PC-3 (cell line): ENCODE measurements at regions not wholly inside any gene's neighbourhood (a gene's known extent, or its start where the extent isn't known, plus 50 kb on each side); places are given as distances from the start of the nearest gene placed in this dataset.

Experiments used
- ATAC-seq: fragments of 200-7000 bp; cut with Tn5 transposase; 2 replicates; pipeline ENCODE4 v1.9.1; 2020; ENCODE audit warnings: mild to moderate bottlenecking, moderate library complexity
- BruUV-seq: library from RNA; stranded (reverse); fragments of 400-500 nt; replicated peaks from 2 replicates; lab custom pipeline; 2021; lab: Mats Ljungman, UMichigan
- CTCF ChIA-PET: fragments of 300-600 bp; sonication (Branson Sonifier 250); formaldehyde crosslinking; loops from one replicate; lab custom pipeline; 2022; ENCODE audit warnings: antibody characterized with exemption; lab: Charles Lee
- POLR2A ChIA-PET: fragments of 300-600 bp; sonication (Branson Sonifier 250); formaldehyde crosslinking; loops from one replicate; lab custom pipeline; 2022; ENCODE audit warnings: antibody characterized with exemption; ENCODE audit not compliant: unreplicated experiment; lab: Charles Lee
- DNase-seq: peaks from one replicate; pipeline ENCODE4 v3.0.0-alpha.2; 2015
- H2AFZ ChIP-seq: fragments of 300-600 bp; sonication (generic); 2 replicates; pipeline ENCODE4 v1.6.0; 2016; ENCODE audit warnings: antibody characterized with exemption, low read length
- H3F3A ChIP-seq: fragments of 300-600 bp; sonication (generic); one replicate; pipeline ENCODE4 v1.6.0; 2017; ENCODE audit warnings: antibody characterized with exemption, low read length, control low read depth, mild to moderate bottlenecking; ENCODE audit not compliant: unreplicated experiment
- H3K27ac ChIP-seq: fragments of 300-600 bp; sonication (generic); 2 replicates; pipeline ENCODE4 v1.5.1; 2016; ENCODE audit warnings: mild to moderate bottlenecking, low read length
- H3K27me3 ChIP-seq: fragments of 300-600 bp; sonication (generic); 2 replicates; pipeline ENCODE4 v1.6.1; 2016; ENCODE audit warnings: low read length, mixed read lengths
- H3K36me3 ChIP-seq: fragments of 300-600 bp; sonication (generic); 2 replicates; pipeline ENCODE4 v1.6.1; 2016; ENCODE audit warnings: low read depth, mixed run types, low read length, mixed read lengths
- H3K4me1 ChIP-seq: fragments of 300-600 bp; sonication (generic); 2 replicates; pipeline ENCODE4 v1.5.1; 2016; ENCODE audit warnings: low read length; ENCODE audit not compliant: insufficient read depth
- H3K4me2 ChIP-seq: fragments of 300-600 bp; sonication (generic); 2 replicates; pipeline ENCODE4 v1.6.0; 2016; ENCODE audit warnings: low read length
- H3K4me3 ChIP-seq: fragments of 300-600 bp; sonication (generic); 2 replicates; pipeline ENCODE4 v1.5.1; 2016; ENCODE audit warnings: mild to moderate bottlenecking, low read length, mixed read lengths
- H3K79me2 ChIP-seq: fragments of 300-600 bp; sonication (generic); 2 replicates; pipeline ENCODE4 v1.6.1; 2017; ENCODE audit warnings: low read length, mixed read lengths
- H3K9ac ChIP-seq: fragments of 300-600 bp; sonication (generic); 2 replicates; pipeline ENCODE4 v1.6.0; 2016; ENCODE audit warnings: mild to moderate bottlenecking, low read length
- H3K9me2 ChIP-seq: fragments of 300-600 bp; sonication (generic); replicated peaks from 2 replicates; pipeline ENCODE4 v1.6.1; 2016; ENCODE audit warnings: mixed run types, low read length, mixed read lengths
- H3K9me3 ChIP-seq: fragments of 300-600 bp; sonication (generic); 2 replicates; pipeline ENCODE4 v1.6.1; 2016; ENCODE audit warnings: low read length, mixed read lengths
- H4K20me1 ChIP-seq: fragments of 300-600 bp; sonication (generic); 2 replicates; pipeline ENCODE4 v1.6.1; 2016; ENCODE audit warnings: low read length, mixed read lengths
- CTCF ChIP-seq: fragments of 300-600 bp; sonication (generic); conservative IDR thresholded peaks from 2 replicates; pipeline ENCODE4 v1.5.1; 2017; ENCODE audit warnings: antibody characterized with exemption, low read depth, mild to moderate bottlenecking, low read length
- EZH2 ChIP-seq: fragments of 300-600 bp; sonication (generic); IDR thresholded peaks from one replicate; pipeline ENCODE4 v1.6.1; 2017; ENCODE audit warnings: antibody characterized with exemption, mild to moderate bottlenecking, low read length; ENCODE audit not compliant: unreplicated experiment
- EZH2phosphoT487 ChIP-seq: fragments of 300-600 bp; sonication (generic); IDR thresholded peaks from 2 replicates; pipeline ENCODE4 v1.6.1; 2018; ENCODE audit warnings: mild to moderate bottlenecking, antibody characterized with exemption, low read length, borderline replicate concordance
- intact Hi-C: fragments of 100-400 bp; cut with micrococcal nuclease; formaldehyde crosslinking; loops from 2 replicates; pipeline ENCODE4 v1.9.0; 2023

GRCh38 chr6:169905041-169905807 is 153.8 kb downstream of the ERMARD start:
- no peak overlapping the region for H3K4me2 ChIP-seq

DNA sequence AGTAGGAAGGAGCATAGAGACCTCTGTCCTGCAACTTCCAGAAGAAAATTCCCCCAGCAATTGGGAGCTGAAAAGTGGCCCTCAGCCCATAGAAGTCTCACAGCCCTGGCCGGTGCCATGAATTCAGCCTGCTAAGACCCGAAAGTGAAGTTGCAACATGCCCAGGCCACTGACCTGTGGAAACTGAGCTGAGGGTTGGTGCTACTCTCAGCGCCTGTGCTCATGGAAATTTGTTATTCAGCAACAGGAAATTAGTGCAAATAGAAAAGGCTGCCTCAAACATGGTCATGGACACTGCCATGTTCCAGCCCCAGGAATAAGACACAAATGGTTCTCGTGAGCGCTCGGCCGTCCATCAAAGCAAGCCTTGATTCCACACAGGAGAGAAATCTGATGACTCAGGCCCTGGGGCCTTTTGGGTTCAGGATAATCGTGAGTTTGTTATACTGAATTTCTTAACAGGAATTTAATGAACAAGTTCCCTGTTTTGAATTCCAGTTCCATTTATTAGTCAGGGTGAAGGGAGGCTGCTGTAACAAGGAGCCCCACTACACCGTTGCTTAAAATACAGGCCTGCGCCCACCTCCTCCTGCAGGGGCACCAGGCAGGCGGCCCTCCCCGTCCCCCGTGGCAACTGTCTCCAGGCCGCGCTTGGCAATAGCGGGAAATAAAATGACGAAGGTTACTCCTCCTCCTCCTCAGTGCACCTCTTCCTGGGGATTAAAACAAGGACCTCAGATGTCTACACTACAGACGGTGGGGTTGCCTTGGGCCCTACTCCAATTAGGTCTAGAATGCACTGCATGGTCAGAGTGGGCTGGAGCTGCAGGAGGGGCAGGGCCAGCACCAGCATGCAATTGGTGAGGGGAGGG is 152.9 kb downstream of the ERMARD start:
- Histone ChIP-seq H3K36me3 (no peaks in the 10 kb centered on the region), H3K27me3 (no peaks in the 10 kb centered on the region), H3K9me3 (no peaks in the 10 kb centered on the region), H3K4me2 (no peak overlapping the region), H3K4me1 (0 out of 2 replicates have a peak, but pooled peaks cover 5% of the 10 kb centered on the region), H2AFZ (no peak overlapping the region), H4K20me1 (no peaks in the 10 kb centered on the region), H3K4me3 (no peak overlapping the region), H3K9me2 (no peaks in the 10 kb centered on the region), H3K79me2 (no peaks in the 10 kb centered on the region), H3K27ac (no peak overlapping the region), H3F3A (no peaks in the 10 kb centered on the region), H3K9ac (no peak overlapping the region)
- intact Hi-C loops = no loop called here
- POLR2A ChIA-PET = no interaction called here
- BruUV-seq = no TSS peak
- TF ChIP-seq CTCF (no peak), EZH2 (no peak), EZH2phosphoT487 (no peak)
- no peak for DNase-seq
- CTCF ChIA-PET = no interaction called here
- ATAC-seq = no peak

More at GRCh38 chr6:169905041-169905807, 153.8 kb downstream of the ERMARD start:
- Histone ChIP-seq H3K4me1 (0 out of 2 replicates have a peak, but pooled peaks cover 5% of the 10 kb centered on the region), H3K9me3 (no peaks in the 10 kb centered on the region), H3F3A (no peaks in the 10 kb centered on the region), H2AFZ (no peak overlapping the region), H3K4me3 (no peak overlapping the region), H3K9ac (no peak overlapping the region), H3K9me2 (no peaks in the 10 kb centered on the region), H4K20me1 (no peaks in the 10 kb centered on the region), H3K36me3 (no peaks in the 10 kb centered on the region), H3K27me3 (no peaks in the 10 kb centered on the region), H3K79me2 (no peaks in the 10 kb centered on the region), H3K27ac (no peak overlapping the region)
- no peak for TF ChIP-seq CTCF
- no peak for TF ChIP-seq EZH2phosphoT487
- no peak for TF ChIP-seq EZH2
- ChIA-PET POLR2A (no interaction called here), CTCF (no interaction called here)
- intact Hi-C loops = no loop called here
- BruUV-seq = no TSS peak
- DNase-seq (peak; percentile 48), ATAC-seq (peak; percentile 53)
